ENCODE measurements at regions not wholly inside any gene's neighbourhood (a gene's known extent, or its start where the extent isn't known, plus 50 kb on each side); places are given as distances from the start of the nearest gene placed in this dataset.

- no peak for TF ChIP-seq CTCF (IDR thresholded peaks at IDR 0.05; ENCODE audit: extremely low read depth, low read depth, low read length)
- Histone ChIP-seq H3K27ac (ENCODE audit: low read depth, low read length) (no peak overlapping the region), H3K79me2 (ENCODE audit: insufficient read depth, low read length) (no peaks in the 10 kb centered on the region)
Measured at GRCh38 chr16:86073763-86074493, 175.0 kb downstream of the IRF8 start.

GRCh38 chr16:86074651-86075487 lies 175.9 kb downstream of the IRF8 start:
- H3K27me3 ChIP-seq (ENCODE audit: insufficient read depth, low read length): peaks cover 15% of the 10 kb centered on the region

More at GRCh38 chr16:86073763-86074493, 175.0 kb downstream of the IRF8 start:
- Histone ChIP-seq H3K4me2 (ENCODE audit: insufficient read depth, low read length) (no peak overlapping the region), H2AFZ (ENCODE audit: low read length) (no peak overlapping the region), H3K4me1 (ENCODE audit: insufficient read depth, low read length) (no peaks in the 10 kb centered on the region), H4K20me1 (ENCODE audit: insufficient read depth, low read length) (no peaks in the 10 kb centered on the region), H3K9me3 (ENCODE audit: low read depth, low read length) (no peaks in the 10 kb centered on the region), H3K27me3 (ENCODE audit: insufficient read depth, low read length) (peaks cover 10% of the 10 kb centered on the region), H3K36me3 (ENCODE audit: insufficient read depth, low read length) (no peaks in the 10 kb centered on the region), H3K4me3 (ENCODE audit: insufficient read depth, low read length) (no peak overlapping the region)
- peak; percentile 71 for DNase-seq (ENCODE audit: insufficient read length, low spot score, missing footprints)

GRCh38 chr16:86075488-86075785 lies 176.5 kb downstream of the IRF8 start:
- Histone ChIP-seq H3K4me2 (ENCODE audit: insufficient read depth, low read length) (no peak overlapping the region), H3K79me2 (ENCODE audit: insufficient read depth, low read length) (no peaks in the 10 kb centered on the region), H3K27me3 (ENCODE audit: insufficient read depth, low read length) (peaks cover 18% of the 10 kb centered on the region), H3K4me1 (ENCODE audit: insufficient read depth, low read length) (no peaks in the 10 kb centered on the region), H2AFZ (ENCODE audit: low read length) (no peak overlapping the region), H3K36me3 (ENCODE audit: insufficient read depth, low read length) (no peaks in the 10 kb centered on the region), H3K9me3 (ENCODE audit: low read depth, low read length) (no peaks in the 10 kb centered on the region), H3K4me3 (ENCODE audit: insufficient read depth, low read length) (no peak overlapping the region), H4K20me1 (ENCODE audit: insufficient read depth, low read length) (no peaks in the 10 kb centered on the region), H3K27ac (ENCODE audit: low read depth, low read length) (no peak overlapping the region)
- no peak for DNase-seq (ENCODE audit: insufficient read length, low spot score, missing footprints)
- TF ChIP-seq CTCF (IDR thresholded peaks at IDR 0.05; ENCODE audit: extremely low read depth, low read depth, low read length): no peak

More at GRCh38 chr16:86074651-86075487, 175.9 kb downstream of the IRF8 start:
- Histone ChIP-seq H4K20me1 (ENCODE audit: insufficient read depth, low read length) (no peaks in the 10 kb centered on the region), H3K9me3 (ENCODE audit: low read depth, low read length) (no peaks in the 10 kb centered on the region), H3K4me1 (ENCODE audit: insufficient read depth, low read length) (no peaks in the 10 kb centered on the region), H3K36me3 (ENCODE audit: insufficient read depth, low read length) (no peaks in the 10 kb centered on the region), H2AFZ (ENCODE audit: low read length) (no peak overlapping the region), H3K27ac (ENCODE audit: low read depth, low read length) (no peak overlapping the region), H3K79me2 (ENCODE audit: insufficient read depth, low read length) (no peaks in the 10 kb centered on the region), H3K4me2 (ENCODE audit: insufficient read depth, low read length) (no peak overlapping the region), H3K4me3 (ENCODE audit: insufficient read depth, low read length) (no peak overlapping the region)
- DNase-seq (ENCODE audit: insufficient read length, low spot score, missing footprints): peak; percentile 68
- no peak for TF ChIP-seq CTCF (IDR thresholded peaks at IDR 0.05; ENCODE audit: extremely low read depth, low read depth, low read length)

GRCh38 chr16:86075839-86076440 lies 177.0 kb downstream of the IRF8 start:
- no peaks in the 10 kb centered on the region for H3K79me2 ChIP-seq (ENCODE audit: insufficient read depth, low read length)
- no peaks in the 10 kb centered on the region for H3K4me1 ChIP-seq (ENCODE audit: insufficient read depth, low read length)
- H3K9me3 ChIP-seq (ENCODE audit: low read depth, low read length): no peaks in the 10 kb centered on the region
- H3K27me3 ChIP-seq (ENCODE audit: insufficient read depth, low read length): peaks cover 22% of the 10 kb centered on the region
- no peak for TF ChIP-seq CTCF (IDR thresholded peaks at IDR 0.05; ENCODE audit: extremely low read depth, low read depth, low read length)
- no peak overlapping the region for H2AFZ ChIP-seq (ENCODE audit: low read length)
- H4K20me1 ChIP-seq (ENCODE audit: insufficient read depth, low read length): no peaks in the 10 kb centered on the region
- no peak overlapping the region for H3K4me2 ChIP-seq (ENCODE audit: insufficient read depth, low read length)
- H3K4me3 ChIP-seq (ENCODE audit: insufficient read depth, low read length): no peak overlapping the region
- DNase-seq (ENCODE audit: insufficient read length, low spot score, missing footprints): peak; percentile 63
- H3K27ac ChIP-seq (ENCODE audit: low read depth, low read length): no peak overlapping the region
- no peaks in the 10 kb centered on the region for H3K36me3 ChIP-seq (ENCODE audit: insufficient read depth, low read length)
